WERI-Rb-1 (cell line): ENCODE measurements at regions not wholly inside any gene's neighbourhood (a gene's known extent, or its start where the extent isn't known, plus 50 kb on each side); places are given as distances from the start of the nearest gene placed in this dataset.

ENCODE experiments used
- DNase-seq: peaks from one replicate; pipeline ENCODE4 v3.0.0-alpha.2; 2020
- H3K27ac ChIP-seq: fragments of 250-450 bp; sonication (Bioruptor Pico); 2 replicates; pipeline ENCODE4 v1.5.1; 2020; ENCODE audit warnings: mild to moderate bottlenecking, moderate library complexity
- H3K27me3 ChIP-seq: fragments of 250-450 bp; sonication (Bioruptor Pico); 2 replicates; pipeline ENCODE4 v1.5.1; 2021; ENCODE audit warnings: mild to moderate bottlenecking, low read depth, moderate library complexity; ENCODE audit not compliant: insufficient read depth, severe bottlenecking
- H3K36me3 ChIP-seq: fragments of 250-450 bp; sonication (Bioruptor Pico); 2 replicates; pipeline ENCODE4 v1.5.1; 2020; ENCODE audit warnings: mild to moderate bottlenecking, moderate library complexity
- H3K4me3 ChIP-seq: 2 replicates; pipeline ENCODE4 v1.5.1; 2011; ENCODE audit warnings: low read depth, mild to moderate bottlenecking, control low read depth, low read length
- H3K9me3 ChIP-seq: fragments of 250-450 bp; sonication (Bioruptor Pico); 2 replicates; pipeline ENCODE4 v1.5.1; 2021; ENCODE audit warnings: mild to moderate bottlenecking, moderate library complexity; ENCODE audit not compliant: severe bottlenecking
- CTCF ChIP-seq: IDR thresholded peaks from 2 replicates; pipeline ENCODE4 v1.5.1; 2011; ENCODE audit warnings: low read depth, mild to moderate bottlenecking, control low read depth, inconsistent platforms, low read length

- Histone ChIP-seq H3K9me3 (no peaks in the 10 kb centered on the region), H3K27me3 (no peaks in the 10 kb centered on the region), H3K36me3 (no peaks in the 10 kb centered on the region), H3K4me3 (no peak overlapping the region), H3K27ac (no peak overlapping the region)
- DNase-seq: no peak
- no peak for TF ChIP-seq CTCF
Observed at GRCh38 chr11:110003426-110003825, 89.8 kb upstream of the ZC3H12C start.

GRCh38 chr11:110011595-110011994 lies 81.6 kb upstream of the ZC3H12C start:
- DNase-seq: no peak
- no peaks in the 10 kb centered on the region for H3K27me3 ChIP-seq
- no peak overlapping the region for H3K27ac ChIP-seq
- peaks cover 3% of the 10 kb centered on the region for H3K9me3 ChIP-seq
- no peaks in the 10 kb centered on the region for H3K36me3 ChIP-seq
- no peak for TF ChIP-seq CTCF
- no peak overlapping the region for H3K4me3 ChIP-seq

- Histone ChIP-seq H3K36me3 (no peaks in the 10 kb centered on the region), H3K27ac (no peak overlapping the region), H3K4me3 (no peak overlapping the region), H3K9me3 (peaks cover under 1% of the 10 kb centered on the region), H3K27me3 (no peaks in the 10 kb centered on the region)
- no peak for TF ChIP-seq CTCF
- DNase-seq: no peak
Observed at GRCh38 chr11:110015695-110016094, 77.5 kb upstream of the ZC3H12C start.

- Histone ChIP-seq H3K27ac (no peak overlapping the region), H3K36me3 (no peaks in the 10 kb centered on the region), H3K4me3 (no peak overlapping the region), H3K27me3 (no peaks in the 10 kb centered on the region), H3K9me3 (no peaks in the 10 kb centered on the region)
- DNase-seq: no peak
- no peak for TF ChIP-seq CTCF
Observed at GRCh38 chr11:110019675-110020074, 73.5 kb upstream of the ZC3H12C start.

GRCh38 chr11:110022548-110022947 lies 70.6 kb upstream of the ZC3H12C start:
- H3K27me3 ChIP-seq: no peaks in the 10 kb centered on the region
- H3K27ac ChIP-seq: no peak overlapping the region
- no peaks in the 10 kb centered on the region for H3K9me3 ChIP-seq

More at GRCh38 chr11:110022548-110022947, 70.6 kb upstream of the ZC3H12C start:
- no peaks in the 10 kb centered on the region for H3K36me3 ChIP-seq
- no peak for TF ChIP-seq CTCF
- H3K4me3 ChIP-seq: no peak overlapping the region
- DNase-seq: no peak
